HG03039 (cell line): ENCODE measurements at regions not wholly inside any gene's neighbourhood (a gene's known extent, or its start where the extent isn't known, plus 50 kb on each side); places are given as distances from the start of the nearest gene placed in this dataset.

ENCODE experiments used
- ATAC-seq: cut with Tn5 transposase; IDR thresholded peaks from one replicate; pipeline ENCODE4 v1.9.1; 2021; ENCODE audit warnings: mild to moderate bottlenecking, moderate library complexity; ENCODE audit not compliant: unreplicated experiment

DNA sequence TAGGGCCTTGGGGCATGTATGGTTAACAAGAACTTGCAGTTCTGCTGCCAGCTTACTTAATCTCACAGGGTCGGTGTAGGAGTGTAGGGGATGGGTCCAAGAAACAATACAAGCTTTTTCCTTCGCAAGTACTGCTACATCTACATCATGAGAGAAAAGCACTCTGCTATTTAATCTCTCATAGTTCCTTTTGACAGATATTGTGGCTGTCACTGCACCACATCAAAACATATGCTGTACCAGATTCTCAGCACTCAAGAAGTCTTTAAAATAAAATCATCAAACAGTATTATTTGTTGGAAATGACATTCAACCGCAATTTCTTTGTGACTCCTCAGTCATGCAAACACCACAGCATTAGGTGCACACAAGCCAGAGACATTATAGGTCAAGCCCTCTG lies 215.5 kb upstream of the BMP4 start:
- no peak for ATAC-seq

DNA sequence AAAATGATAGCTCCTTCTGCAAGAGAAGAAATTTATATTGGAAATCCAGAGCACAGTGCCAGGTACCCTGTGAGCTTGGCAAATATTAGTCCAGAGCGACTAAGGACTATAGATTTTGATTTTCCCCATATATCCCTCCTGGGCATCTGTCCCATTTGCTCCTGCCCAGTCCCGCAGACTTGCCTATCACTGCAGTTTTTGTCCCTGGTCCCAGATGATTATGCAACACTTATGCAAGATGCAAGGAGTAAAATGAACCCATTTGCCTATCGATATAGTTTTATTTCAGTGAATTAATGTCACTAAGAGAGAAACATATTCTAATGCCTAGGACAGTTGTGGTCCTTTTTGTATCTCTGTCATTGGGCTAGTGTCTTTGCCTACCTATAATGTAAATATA lies 215.9 kb upstream of the BMP4 start:
- no peak for ATAC-seq

DNA sequence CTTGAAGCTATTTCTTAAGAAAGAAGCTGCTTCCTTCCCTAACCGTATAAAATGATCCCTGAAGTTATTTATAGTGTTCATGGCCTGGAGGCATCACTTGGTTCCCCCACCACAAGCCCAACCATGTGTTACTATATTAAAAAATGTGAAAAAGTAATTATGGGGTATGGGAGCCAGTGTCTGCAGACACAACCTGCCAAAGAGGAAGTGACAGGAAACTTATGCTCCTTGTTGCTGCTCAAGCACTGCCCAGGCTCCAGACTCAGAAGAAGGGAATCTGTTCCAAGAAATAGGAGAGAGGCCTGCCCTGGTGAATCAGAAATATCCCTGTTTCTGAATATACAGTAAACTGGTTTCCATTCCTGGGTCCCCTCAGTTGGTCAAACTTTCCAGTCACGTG lies 217.2 kb upstream of the BMP4 start:
- no peak for ATAC-seq

DNA sequence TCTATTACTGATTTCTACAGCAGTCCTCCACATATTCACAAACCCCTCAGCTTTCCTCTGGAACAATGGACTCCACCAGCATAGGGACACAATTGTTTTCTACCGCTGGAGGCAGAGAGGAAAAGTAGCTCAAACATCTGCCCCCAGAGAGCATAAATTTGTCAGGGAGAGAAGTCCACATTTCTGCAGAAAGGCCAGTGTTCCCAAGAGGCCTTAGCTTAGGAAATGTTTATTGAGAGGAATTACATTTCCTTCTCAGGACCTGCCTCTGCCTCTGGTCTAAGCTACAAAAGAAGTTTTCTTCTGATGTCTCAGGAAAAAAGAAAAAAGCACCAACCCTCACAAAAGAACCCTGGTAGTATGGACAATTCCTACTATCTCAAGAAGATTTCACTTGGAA lies 217.8 kb upstream of the BMP4 start:
- no peak for ATAC-seq

DNA sequence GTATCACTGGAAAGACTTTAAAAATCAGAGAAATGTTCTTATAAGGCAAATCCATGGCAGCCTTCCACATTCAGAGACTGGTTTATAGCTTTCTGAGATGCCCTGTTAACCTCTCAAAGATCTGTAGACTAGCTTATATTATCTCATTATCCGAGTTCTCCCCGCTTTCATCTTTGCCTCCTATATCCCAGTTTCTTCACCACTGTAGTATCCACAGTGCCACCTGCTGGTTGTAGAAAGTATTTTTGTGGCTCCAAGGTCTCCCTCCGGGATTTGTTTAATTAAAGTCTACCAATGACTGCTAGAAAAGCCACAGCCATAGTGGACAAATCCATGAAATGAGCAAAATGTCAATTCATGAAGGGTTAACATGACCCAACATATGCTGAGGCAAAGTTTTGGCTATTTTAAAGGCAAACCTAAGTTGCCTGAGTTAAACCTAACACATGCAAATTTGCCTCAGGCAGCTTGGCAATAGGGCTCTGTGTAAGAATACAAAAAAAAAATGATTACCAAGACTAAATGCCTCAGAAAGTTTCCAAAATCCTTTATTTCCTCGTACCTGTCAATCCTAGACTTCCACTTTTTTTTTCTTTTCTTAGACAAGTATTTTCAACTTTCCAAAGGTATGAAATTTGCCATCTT lies 218.8 kb upstream of the BMP4 start:
- no peak for ATAC-seq

DNA sequence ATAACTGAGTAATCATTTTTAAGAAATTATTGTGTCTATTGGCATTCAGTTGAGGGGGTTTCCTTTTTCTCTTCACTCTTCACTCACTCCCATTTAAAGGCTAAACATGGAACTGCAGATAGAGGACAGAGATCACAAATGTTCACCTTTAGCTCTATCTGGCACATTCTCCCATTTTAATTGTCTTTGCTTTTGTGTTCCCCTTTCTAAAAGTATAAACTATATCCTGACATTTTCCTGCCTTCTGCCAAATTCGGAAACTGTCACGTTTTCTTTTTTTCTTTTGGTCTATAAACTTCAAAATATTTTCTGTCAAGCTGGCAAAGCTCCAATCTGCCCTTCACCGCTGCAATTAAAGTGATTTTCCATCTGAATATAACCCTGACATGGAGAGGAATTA lies 219.8 kb upstream of the CDKN3 start:
- ATAC-seq = no peak

DNA sequence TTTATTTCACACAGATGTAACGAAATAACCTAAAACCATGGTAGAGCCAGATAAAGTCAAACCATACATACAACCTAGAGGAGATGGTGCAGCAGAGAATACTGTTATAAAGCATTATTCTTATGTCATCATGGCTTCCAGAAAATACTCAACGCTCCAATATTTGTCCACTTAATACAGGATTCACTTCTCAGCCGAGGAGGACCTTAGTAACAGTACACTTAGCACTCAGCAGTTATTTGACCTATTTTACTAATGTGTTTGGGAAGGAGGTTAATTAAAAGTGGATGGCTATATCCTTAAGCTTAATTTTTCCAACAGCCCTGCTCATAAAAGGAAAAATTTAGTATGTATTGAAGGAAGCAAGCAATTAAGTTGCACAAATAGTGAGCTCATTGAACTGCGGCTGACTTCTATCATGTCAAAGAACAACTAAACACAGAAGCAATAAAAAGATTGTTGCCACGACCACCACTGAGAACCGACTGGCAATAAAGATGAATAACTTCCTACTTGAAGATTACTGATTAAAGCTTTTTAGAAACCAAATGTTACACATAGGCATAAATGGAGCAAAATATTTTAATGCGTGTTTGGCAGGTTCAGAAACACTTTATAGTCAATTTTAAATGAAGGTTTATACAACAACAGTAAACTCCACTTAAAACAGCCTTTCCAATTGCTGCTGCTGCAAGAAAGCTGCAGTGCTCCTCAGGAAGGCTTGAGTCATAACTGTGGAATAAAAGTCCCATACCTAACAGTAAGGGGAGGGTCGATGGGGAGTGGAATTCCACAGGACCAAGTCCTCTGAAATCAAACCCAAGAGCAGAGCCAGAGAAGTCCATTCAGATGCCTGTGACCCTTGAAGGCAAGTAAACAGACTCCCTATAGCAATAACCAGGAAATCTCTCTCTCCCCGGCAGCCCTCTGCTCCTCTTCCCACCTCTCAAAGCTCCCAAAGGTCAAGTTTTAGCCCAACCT lies 218.9 kb upstream of the CDKN3 start:
- ATAC-seq = no peak

DNA sequence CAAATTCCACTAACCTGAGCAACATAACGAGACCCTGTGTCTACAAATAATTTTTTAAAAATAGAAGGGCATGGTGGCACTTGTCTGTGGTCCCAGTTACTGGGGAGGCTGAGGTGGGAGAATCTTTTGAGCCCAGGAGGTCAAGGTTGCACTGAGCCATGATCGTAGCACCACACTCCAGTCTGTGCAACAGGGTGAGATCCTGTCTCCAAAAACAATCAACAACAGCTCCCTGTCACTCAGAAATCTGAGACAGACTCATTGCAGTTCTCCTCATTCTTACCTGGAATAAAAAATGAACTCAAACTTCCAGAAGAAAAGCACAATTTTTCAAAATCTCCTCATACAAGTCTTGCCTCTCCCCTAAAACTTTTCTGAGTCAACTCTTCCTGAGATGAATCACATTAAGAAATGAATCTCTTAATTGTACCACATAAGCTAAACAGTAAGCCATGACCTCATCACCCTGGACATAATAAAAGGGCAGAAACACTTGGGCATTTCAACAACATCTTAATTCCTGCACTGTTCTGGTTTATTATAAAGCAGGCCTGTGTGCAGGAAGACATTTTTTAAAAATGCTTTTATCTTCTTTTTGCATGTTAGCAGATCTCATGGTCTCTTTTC lies 214.3 kb upstream of the CDKN3 start:
- no peak for ATAC-seq

DNA sequence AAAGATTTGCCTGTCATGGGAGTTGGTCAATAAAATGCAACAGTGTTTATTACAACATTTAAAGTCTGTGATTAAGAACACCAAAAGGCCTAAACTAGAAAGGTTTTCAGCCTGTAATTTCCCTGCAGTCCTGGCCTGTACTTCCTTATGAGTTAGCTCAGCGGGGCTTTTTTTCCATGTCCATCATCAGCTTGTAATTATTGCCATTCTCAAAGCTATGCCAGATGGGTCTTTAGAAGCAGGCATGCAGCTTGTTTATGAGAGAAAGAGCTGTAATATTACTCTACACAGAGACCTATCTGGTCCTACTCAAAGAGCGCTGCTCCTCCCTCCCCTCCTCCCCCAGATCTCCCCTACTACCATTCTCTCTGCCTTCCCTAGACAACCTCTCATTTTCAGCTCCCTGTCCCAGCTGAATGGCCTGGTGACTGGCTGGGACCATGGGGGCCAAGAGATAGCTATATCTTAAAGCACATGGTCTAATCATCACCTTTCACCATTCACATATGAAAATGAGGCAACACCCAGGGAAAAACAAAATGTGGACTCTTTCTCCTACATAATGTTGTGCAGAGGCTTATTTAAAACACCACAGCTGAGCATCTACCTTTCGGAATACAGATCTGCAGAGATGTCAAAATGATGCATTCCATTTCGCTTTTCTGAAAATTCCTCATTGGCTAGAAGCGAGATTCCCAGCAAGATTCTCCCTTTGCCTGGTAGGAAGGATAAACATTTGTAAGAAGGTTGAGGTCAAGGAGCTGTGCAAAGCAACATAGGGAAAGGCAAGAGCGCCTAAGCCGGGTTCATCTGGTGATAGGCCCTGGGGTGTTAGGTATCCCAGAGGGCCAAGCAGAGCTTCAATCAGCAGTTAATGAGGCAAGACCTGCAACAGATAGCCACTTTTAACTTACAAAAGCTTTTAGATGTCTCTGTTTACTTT lies 209.7 kb upstream of the CDKN3 start:
- ATAC-seq = no peak

DNA sequence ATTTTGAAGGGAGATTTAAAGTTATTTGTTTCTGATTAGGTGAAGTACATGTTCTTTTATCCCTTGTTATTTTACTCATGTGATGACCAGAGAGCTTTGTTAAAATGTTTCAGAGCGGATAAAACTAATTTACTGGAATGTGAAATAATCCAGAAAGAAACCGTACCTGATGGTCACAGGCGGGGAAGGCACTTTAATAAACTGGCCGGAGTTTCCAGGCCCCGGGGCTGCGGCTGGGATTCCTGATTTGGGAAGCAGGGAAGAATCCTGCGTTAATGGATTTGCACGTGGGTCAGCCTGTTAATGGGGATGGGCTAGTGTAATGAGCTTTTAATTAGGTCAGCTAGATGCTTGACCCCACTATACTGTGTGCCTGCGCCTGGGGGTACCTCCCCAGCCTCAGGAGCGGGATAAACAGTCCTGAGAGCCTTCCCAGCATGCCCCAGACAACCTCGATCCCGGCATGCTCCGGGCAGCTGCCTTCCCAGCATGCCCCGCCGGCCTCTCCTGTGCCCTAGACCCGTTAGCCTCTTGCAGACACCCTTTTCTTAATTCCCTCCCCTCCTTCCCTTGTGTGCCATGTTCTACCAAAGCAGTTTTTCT lies 208.6 kb upstream of the CDKN3 start:
- no peak for ATAC-seq

DNA sequence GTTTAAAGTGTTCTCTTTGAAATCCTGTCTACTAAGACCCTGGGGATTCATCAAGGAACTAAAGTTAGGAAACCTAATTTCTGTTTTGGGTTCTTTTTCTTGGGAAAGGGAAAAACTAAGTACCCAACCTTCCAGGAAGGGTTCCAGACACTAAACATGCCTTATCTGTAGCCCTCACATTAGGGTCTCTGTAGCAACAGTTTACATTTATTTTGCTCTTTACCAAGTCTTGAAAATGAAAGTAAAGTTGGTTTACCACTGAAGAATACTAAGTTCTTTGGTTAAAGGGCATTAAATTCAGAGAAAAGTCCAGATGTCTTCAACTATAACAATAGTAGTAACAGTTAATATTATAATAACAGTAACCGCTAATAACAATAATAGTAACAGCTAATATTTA lies 207.5 kb upstream of the CDKN3 start:
- no peak for ATAC-seq

DNA sequence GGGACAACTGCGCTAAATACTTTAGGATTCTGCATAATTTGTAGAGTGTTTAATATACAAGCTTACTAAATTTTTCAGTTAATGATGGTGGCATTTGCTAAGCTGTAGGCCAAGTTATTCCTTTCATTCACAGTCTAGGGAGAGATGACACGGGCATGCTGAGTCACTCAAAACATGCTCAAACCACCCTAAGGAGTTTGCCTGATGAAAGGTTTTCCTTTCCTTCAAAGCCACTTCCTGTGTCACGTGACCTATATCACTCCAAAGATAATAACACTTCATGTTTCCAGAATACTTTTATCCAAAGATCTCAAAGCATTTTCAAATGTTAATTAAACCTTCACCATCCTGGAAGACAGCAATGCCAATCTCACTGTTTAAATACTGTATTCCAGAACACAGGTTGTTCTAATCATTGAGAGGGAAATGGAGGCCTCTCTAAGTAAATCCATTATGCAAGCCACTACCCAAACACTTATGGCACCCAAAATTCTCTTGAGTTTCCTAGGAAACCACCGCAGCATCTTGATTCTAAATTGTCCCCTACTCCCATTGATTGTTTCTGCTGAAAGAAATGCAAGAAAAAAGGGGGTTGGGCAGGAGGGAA lies 207.0 kb upstream of the CDKN3 start:
- ATAC-seq = no peak

DNA sequence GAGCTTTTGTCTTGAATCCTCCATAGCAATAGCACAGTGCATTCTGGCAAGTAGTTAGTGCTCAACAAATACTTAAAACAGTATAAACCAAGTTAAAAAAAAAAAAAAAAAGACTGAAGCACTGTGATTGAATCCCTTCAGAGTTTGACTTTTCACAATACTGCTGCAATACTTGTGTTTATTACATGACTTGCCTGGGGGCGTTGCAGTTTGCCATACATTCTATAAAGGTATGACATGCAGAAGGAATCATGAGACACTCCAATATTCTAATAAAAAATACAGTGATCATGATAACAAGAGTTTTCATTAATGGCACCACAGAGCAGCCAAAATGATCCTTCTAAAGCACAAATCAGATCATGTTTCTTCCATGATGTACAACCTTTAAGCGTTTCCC lies 205.0 kb upstream of the CDKN3 start:
- ATAC-seq = no peak

DNA sequence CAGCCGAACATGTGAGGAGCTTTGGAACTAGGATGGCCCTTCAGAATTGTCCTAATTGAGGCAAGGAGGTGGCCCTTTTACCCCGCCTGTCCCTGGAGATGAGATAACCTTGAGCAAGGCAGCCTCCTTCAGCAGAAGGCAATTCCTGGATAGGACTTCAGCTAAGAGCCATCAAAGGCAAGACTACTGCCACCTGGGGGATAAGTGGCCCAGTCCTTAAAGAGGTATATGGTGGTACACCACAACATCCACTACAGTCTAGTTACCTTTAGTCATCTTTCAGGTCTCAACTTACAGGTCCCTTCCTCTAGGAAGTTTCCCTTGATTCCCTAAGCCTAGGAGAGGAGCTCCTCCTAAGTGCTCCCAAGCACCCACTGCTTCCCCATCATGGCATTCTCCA lies 204.2 kb upstream of the CDKN3 start:
- no peak for ATAC-seq

DNA sequence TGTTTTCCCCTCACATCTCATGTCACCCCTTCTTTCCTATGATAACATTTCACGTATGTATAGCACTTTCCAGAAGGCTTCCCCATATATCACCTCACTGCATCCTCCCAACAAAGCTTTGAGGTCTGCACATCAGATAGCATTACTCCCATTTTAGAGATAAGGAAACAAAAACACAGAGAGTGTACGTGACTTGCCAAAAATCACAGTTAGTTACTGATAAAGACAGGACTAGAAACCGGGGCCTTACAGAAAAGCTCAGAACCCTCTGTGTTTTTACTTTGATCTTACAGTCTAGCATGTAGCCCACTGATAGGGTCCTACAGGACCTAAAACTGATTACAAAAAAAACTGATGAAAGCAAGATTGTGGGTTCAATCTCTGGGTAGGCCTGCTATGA lies 202.9 kb upstream of the CDKN3 start:
- no peak for ATAC-seq

DNA sequence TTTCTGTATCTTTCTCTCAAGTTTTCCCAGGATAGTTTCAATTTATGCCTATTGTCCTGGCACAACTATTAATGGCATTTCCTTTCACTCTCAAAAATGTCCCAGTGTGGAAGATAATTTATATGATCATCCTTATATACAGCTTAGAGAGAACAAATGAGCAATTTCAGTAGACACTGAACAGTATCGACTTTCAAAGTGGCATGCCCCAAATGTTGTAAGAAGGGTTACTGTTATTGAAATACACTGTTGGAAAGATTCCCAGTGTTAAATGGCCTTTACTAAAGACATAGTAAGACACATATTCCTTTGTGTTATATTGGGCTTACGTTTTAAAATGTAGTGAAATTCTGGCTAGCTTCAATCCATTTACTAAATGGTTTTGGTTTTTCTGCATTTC lies 202.3 kb upstream of the CDKN3 start:
- ATAC-seq = no peak

DNA sequence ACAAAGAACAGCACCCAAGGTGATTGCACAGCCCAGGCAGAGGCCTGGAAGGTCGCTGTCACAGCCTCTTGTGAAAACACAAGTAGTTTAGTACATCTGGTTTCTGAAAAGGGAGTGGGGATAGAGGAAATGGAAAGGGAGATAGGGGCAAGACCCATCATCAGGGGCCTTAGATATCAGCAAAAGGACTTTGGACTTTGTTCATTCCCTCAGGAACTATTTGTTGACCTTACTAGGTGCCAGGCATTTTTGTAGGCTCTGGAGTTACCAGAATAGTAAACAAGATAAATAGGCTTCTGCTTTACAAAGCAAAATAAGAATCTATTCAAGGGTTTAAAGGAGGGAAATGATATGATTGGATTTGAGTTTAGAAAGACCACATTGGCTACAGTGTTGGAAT lies 199.4 kb upstream of the CDKN3 start:
- ATAC-seq = no peak

DNA sequence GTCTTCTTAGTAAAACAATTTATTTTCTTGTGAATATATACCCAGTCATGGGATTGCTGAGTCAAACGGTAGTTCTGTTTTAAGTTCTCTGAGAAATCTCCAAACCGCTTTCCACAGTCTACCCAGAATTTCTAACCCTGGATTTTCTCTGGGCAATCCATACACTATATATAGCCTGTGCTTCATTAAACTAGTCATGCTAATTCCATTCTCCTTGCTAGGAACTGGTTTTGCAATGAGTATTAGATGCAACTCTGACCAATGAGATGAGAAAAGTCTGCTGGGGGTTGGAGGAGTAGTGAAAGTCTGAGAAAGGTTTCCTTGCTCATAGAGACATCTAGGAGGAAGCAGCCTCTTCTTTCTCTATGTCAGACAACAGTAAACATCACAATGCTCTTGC lies 196.1 kb upstream of the CDKN3 start:
- no peak for ATAC-seq

DNA sequence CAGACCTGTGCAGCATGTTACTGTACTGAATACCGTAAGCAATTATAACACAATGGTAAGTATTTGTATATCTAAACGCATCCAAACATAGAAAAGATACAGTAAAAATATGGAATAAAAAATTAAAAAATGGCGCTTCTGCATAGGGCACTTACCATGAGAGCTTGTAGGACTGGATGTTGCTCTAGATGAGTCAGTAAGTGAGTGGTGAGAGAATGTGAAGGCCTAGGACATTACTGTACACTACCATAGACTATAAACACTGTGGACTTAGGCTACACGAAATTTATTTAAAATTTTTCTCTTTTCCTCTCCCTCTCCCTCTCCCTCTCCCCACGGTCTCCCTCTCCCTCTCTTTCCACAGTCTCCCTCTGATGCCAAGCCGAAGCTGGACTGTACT lies 194.5 kb upstream of the CDKN3 start:
- no peak for ATAC-seq

DNA sequence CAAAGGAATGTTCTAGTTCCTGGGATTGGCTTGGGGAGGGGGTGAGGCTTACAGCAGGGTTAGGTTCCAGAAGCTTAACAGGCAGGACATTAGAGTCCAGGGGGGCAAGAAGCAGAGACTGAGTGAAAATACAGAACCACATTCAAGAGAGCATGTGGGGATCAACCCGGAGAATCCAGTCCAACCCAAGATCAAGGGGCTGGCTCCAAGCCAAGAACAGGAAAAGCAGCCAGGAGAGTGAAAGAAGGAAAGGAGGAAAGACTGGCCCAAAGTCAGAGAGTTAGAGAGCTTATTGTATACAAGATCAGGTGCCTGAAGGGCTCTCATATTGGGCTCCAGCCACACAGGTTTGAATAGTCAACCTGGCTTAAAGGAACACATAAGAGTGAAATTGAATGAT lies 190.3 kb upstream of the CDKN3 start:
- no peak for ATAC-seq
